A549 (cell line): ENCODE measurements at regions not wholly inside any gene's neighbourhood (a gene's known extent, or its start where the extent isn't known, plus 50 kb on each side); places are given as distances from the start of the nearest gene placed in this dataset.

Experiments
- CHD4 ChIP-seq: fragments of 200-600 bp; sonication (generic); IDR thresholded peaks from 2 replicates; pipeline ENCODE4 v1.6.1; 2016; ENCODE audit warnings: antibody characterized with exemption, mild to moderate bottlenecking, borderline replicate concordance
- CTCF ChIP-seq: fragments of >200 bp; sonication (Bioruptor Twin); formaldehyde crosslinking; IDR thresholded peaks from 3 replicates; pipeline ENCODE4 v1.5.1; 2016
- FOSL2 ChIP-seq, 2 experiments: fragments of 450-650 bp in 1 of 2; fragments of >200 bp in 1 of 2; sonication (Bioruptor Twin) in 1 of 2; formaldehyde crosslinking; IDR thresholded peaks; 2 replicates each; pipeline versions ENCODE4 v1.5.0 to v1.6.1; 2016 to 2020; ENCODE audit warnings: mild to moderate bottlenecking in 1 of 2, moderate library complexity in 1 of 2
- HMGXB4 ChIP-seq: fragments of 250-450 bp; sonication (Bioruptor Pico); IDR thresholded peaks from 2 replicates; pipeline ENCODE4 v1.5.0; 2021; ENCODE audit warnings: mild to moderate bottlenecking, moderate library complexity, borderline replicate concordance
- JUN ChIP-seq, 2 experiments: fragments of >200 bp; sonication (Bioruptor Twin); formaldehyde crosslinking; IDR thresholded peaks; 2 replicates in 1 of 2; 3 replicates in 1 of 2; pipeline ENCODE4 v1.6.1; 2016 to 2017
- SREBF2 ChIP-seq: fragments of 450-650 bp; IDR thresholded peaks from 2 replicates; pipeline ENCODE4 v1.6.1; 2014; ENCODE audit warnings: mild to moderate bottlenecking, moderate library complexity
- ZFP36 ChIP-seq: fragments of 450-650 bp; IDR thresholded peaks from 2 replicates; pipeline ENCODE4 v1.6.1; 2014; ENCODE audit warnings: borderline replicate concordance; ENCODE audit not compliant: partially characterized antibody
- TF ChIP-seq, protein P1 (sequence below): IDR thresholded peaks from 2 replicates; pipeline ENCODE4 v1.6.1; 2012

GRCh38 chr12:126447346-126447745 lies 1382.1 kb downstream of the AACS start:
- TF ChIP-seq CHD4 (no peak), CTCF (no peak), FOSL2 (IDR thresholded peaks at IDR 0.05) (no peak), FOSL2 (CRISPR knock-in tag; IDR thresholded peaks at IDR 0.05) (no peak), ZFP36 (no peak), JUN (IDR thresholded peaks at IDR 0.05) (no peak), SREBF2 (no peak), HMGXB4 (CRISPR knock-in tag) (no peak)
- TF ChIP-seq, protein P1, sequence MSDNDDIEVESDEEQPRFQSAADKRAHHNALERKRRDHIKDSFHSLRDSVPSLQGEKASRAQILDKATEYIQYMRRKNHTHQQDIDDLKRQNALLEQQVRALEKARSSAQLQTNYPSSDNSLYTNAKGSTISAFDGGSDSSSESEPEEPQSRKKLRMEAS: no peak
